ENCODE measurements at regions not wholly inside any gene's neighbourhood (a gene's known extent, or its start where the extent isn't known, plus 50 kb on each side); places are given as distances from the start of the nearest gene placed in this dataset.

GRCh38 chr6:159493898-159494585, 199.0 kb downstream of the SOD2 start:
- TF ChIP-seq, protein P1, sequence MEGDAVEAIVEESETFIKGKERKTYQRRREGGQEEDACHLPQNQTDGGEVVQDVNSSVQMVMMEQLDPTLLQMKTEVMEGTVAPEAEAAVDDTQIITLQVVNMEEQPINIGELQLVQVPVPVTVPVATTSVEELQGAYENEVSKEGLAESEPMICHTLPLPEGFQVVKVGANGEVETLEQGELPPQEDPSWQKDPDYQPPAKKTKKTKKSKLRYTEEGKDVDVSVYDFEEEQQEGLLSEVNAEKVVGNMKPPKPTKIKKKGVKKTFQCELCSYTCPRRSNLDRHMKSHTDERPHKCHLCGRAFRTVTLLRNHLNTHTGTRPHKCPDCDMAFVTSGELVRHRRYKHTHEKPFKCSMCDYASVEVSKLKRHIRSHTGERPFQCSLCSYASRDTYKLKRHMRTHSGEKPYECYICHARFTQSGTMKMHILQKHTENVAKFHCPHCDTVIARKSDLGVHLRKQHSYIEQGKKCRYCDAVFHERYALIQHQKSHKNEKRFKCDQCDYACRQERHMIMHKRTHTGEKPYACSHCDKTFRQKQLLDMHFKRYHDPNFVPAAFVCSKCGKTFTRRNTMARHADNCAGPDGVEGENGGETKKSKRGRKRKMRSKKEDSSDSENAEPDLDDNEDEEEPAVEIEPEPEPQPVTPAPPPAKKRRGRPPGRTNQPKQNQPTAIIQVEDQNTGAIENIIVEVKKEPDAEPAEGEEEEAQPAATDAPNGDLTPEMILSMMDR (IDR thresholded peaks at IDR 0.05; ENCODE audit: insufficient read depth, low read length, poor library complexity, severe bottlenecking), result no peak
- TF ChIP-seq EZH2phosphoT487 (conservative IDR thresholded peaks at IDR 0.05; ENCODE audit: low read length), result no peak

Measured in SU-DHL-6 (cell line).